GM12864 (cell line): ENCODE measurements at regions not wholly inside any gene's neighbourhood (a gene's known extent, or its start where the extent isn't known, plus 50 kb on each side); places are given as distances from the start of the nearest gene placed in this dataset.

Experiments
- DNase-seq: peaks from one replicate; pipeline ENCODE4 v3.0.0-alpha.2; 2011; ENCODE audit warnings: low read depth
- H3K4me3 ChIP-seq: 2 replicates; pipeline ENCODE4 v1.5.1; 2011; ENCODE audit warnings: mild to moderate bottlenecking, low read depth, low read length, control low read depth
- CTCF ChIP-seq: IDR thresholded peaks from 2 replicates; pipeline ENCODE4 v1.5.1; 2011; ENCODE audit warnings: low read depth, mild to moderate bottlenecking, moderate library complexity, low read length, control low read depth, inconsistent platforms; ENCODE audit errors: missing control alignments

- TF ChIP-seq CTCF, result no peak
- DNase-seq, result no peak
- H3K4me3 ChIP-seq, result no peak overlapping the region
Observed at GRCh38 chr18:27366665-27367064, 181.6 kb upstream of the CHST9 start.

- no peak overlapping the region for H3K4me3 ChIP-seq
- no peak for DNase-seq
- no peak for TF ChIP-seq CTCF
Observed at GRCh38 chr18:27366151-27366550, 181.0 kb upstream of the CHST9 start.

- no peak overlapping the region for H3K4me3 ChIP-seq
- no peak for TF ChIP-seq CTCF
- DNase-seq, result no peak
Observed at GRCh38 chr18:27363872-27364271, 178.8 kb upstream of the CHST9 start.

GRCh38 chr18:27361477-27361876, 176.4 kb upstream of the CHST9 start:
- H3K4me3 ChIP-seq, result no peak overlapping the region
- no peak for TF ChIP-seq CTCF
- no peak for DNase-seq

GRCh38 chr18:27355308-27355707, 170.2 kb upstream of the CHST9 start:
- TF ChIP-seq CTCF, result no peak
- DNase-seq, result no peak
- H3K4me3 ChIP-seq, result no peak overlapping the region

DNA sequence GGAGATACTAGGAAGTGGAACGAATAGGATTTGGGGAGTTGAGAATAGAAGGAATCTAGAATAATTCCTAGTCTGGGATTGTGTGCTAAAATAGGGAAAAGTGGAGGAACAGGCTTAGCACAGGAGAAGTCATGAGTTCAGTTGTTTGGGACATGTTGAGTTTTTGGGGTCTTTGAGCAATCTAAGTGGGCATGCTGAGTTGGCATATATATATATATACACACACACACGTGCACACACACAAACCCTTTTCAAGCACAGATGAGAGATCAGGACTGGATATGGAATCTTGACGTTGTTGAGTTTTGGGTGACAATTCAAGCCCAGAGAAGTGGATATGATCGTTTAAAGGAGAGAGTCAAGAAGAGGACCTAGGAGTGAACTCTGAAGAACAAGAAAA, 168.2 kb upstream of the CHST9 start:
- no peak for TF ChIP-seq CTCF
- no peak overlapping the region for H3K4me3 ChIP-seq
- no peak for DNase-seq

DNA sequence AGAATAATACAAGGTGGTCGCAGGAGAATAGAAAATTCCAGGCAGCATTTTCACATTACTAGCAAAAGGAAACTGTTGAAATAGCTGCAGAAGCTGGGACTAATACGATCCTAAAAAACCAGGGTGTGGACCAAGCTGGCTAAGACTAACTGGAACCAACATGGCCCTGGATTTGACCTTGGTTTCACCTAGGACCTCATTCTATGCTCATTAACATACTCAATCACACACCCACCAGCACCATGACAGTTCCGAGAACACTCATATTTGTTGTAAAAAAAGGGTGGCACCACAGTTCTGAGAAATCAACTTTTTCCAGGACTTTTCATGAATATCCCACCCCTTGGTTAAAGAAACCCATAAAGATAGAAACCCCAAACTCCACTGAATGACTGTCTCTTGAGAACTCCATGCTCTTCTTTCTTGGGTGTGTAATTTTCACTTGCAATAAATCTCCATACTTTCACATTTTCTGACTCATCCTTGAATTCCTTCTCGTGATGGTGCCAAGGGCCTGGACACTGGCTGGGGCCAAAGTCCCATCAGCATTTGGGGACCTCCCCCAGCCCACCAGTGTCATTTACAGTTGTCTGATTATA, 164.3 kb upstream of the CHST9 start:
- DNase-seq, result no peak
- TF ChIP-seq CTCF, result no peak
- H3K4me3 ChIP-seq, result no peak overlapping the region
